Brain microvascular endothelial cell (primary cell): ENCODE measurements at regions not wholly inside any gene's neighbourhood (a gene's known extent, or its start where the extent isn't known, plus 50 kb on each side); places are given as distances from the start of the nearest gene placed in this dataset.

Experiments
- DNase-seq: peaks from one replicate; pipeline ENCODE4 v3.0.0-alpha.2; 2020
- H3K27ac ChIP-seq: fragments of 250-450 bp; sonication (Bioruptor Pico); 2 replicates; pipeline ENCODE4 v1.5.1; 2020; ENCODE audit warnings: mild to moderate bottlenecking, moderate library complexity
- H3K27me3 ChIP-seq: fragments of 250-450 bp; sonication (Bioruptor Pico); replicated peaks from 2 replicates; pipeline ENCODE4 v1.5.1; 2020; ENCODE audit warnings: mild to moderate bottlenecking
- H3K36me3 ChIP-seq: fragments of 250-450 bp; sonication (Bioruptor Pico); replicated peaks from 2 replicates; pipeline ENCODE4 v1.5.1; 2020; ENCODE audit warnings: mild to moderate bottlenecking
- H3K4me3 ChIP-seq: 2 replicates; pipeline ENCODE4 v1.5.1; 2011; ENCODE audit warnings: low read depth, mild to moderate bottlenecking, control low read depth, low read length, moderate library complexity
- in situ Hi-C: cut with HindIII; loops from 2 replicates; pipeline ENCODE4 v1.10.0; 2017; ENCODE audit warnings: low sequenced_read_pairs, low pct_ligation_motif_present
- TF ChIP-seq, protein P1 (sequence below): IDR thresholded peaks from 2 replicates; pipeline ENCODE4 v1.5.1; 2011; ENCODE audit warnings: low read depth, mild to moderate bottlenecking, moderate library complexity, low read length, control low read depth, inconsistent platforms; ENCODE audit errors: missing control alignments

DNA sequence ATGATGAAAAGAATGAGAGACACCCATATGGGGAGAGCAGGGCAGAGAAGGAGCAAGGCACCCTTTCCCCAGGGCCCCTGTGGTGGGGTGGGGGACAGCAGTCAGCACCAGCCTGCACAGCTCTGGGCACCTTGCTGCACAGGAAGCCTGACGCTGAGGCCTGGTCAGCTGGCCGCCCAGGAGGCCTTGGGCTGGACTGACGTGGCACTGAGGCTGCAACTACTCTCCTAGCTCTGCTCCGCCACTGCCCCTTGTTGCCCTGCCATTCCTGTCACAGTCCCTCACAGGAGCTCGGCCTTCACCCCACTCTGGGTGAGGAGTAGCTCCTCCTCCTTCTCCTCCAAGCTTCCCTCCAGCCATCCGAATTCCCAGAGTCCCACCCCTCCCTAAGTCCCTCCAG, 99.7 kb downstream of the CPN2 start:
- Histone ChIP-seq H3K27me3 (peaks cover 72% of the 10 kb centered on the region), H3K27ac (no peak overlapping the region), H3K4me3 (no peak overlapping the region), H3K36me3 (no peaks in the 10 kb centered on the region)
- in situ Hi-C loops = no loop called here
- DNase-seq = no peak
- TF ChIP-seq, protein P1, sequence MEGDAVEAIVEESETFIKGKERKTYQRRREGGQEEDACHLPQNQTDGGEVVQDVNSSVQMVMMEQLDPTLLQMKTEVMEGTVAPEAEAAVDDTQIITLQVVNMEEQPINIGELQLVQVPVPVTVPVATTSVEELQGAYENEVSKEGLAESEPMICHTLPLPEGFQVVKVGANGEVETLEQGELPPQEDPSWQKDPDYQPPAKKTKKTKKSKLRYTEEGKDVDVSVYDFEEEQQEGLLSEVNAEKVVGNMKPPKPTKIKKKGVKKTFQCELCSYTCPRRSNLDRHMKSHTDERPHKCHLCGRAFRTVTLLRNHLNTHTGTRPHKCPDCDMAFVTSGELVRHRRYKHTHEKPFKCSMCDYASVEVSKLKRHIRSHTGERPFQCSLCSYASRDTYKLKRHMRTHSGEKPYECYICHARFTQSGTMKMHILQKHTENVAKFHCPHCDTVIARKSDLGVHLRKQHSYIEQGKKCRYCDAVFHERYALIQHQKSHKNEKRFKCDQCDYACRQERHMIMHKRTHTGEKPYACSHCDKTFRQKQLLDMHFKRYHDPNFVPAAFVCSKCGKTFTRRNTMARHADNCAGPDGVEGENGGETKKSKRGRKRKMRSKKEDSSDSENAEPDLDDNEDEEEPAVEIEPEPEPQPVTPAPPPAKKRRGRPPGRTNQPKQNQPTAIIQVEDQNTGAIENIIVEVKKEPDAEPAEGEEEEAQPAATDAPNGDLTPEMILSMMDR = no peak

DNA sequence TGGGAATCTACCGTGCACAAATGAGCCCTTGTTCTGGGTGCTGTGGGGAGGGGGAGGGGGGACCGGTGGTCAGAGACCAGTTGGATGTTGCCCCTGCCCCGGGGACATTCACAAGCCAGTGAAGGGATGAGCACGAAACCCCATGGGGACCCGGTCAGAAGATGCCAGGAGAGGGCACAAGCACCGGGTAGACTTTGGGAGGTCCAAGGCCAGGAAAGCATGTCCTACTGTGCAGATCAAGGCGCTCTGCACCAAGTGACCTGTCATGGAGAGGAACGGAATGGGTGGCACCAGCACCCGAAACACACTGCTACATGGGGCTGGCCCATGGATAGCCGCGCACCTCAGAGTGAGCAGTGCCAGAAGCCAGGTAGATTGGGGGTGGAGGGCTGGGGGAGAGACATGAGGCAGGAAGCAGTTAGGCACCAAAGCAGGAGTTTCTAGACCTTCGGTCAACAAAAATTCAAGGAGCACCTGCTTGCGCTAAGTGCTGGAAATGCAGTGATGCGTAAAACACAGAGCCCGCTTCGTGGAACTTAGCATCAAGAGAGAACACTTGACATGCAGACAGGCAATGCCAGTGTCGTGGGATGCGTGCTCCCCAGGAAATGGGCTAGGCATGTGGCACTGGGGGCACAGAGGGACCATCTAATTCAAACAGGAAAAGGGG, 99.1 kb downstream of the CPN2 start:
- DNase-seq = no peak
- no peak overlapping the region for H3K27ac ChIP-seq
- TF ChIP-seq, protein P1 = no peak
- in situ Hi-C loops = no loop called here
- H3K27me3 ChIP-seq = peaks cover 71% of the 10 kb centered on the region
- H3K36me3 ChIP-seq = no peaks in the 10 kb centered on the region
- H3K4me3 ChIP-seq = no peak overlapping the region

DNA sequence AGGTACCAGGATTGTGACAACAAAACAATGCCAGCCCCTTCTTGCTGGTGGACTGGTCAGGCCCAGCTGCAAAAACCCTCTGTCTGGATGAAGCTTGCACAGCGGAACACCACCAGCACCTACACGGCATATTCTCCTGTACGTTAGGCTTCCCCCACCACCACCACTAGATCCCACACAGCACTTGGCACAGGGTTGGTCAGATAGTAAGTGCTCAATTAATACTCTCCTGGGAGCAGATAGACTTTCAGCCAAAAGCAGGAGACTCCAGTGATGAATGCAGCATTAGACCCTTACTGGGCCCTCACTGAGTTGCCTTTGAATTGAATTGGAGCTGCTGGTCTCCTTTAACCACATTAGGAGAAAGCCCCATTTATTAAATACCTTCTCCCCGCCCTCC, 97.9 kb downstream of the CPN2 start:
- H3K4me3 ChIP-seq = no peak overlapping the region
- in situ Hi-C loops = no loop called here
- TF ChIP-seq, protein P1 = no peak
- DNase-seq = no peak
- peaks cover 65% of the 10 kb centered on the region for H3K27me3 ChIP-seq
- H3K27ac ChIP-seq = no peak overlapping the region
- no peaks in the 10 kb centered on the region for H3K36me3 ChIP-seq

DNA sequence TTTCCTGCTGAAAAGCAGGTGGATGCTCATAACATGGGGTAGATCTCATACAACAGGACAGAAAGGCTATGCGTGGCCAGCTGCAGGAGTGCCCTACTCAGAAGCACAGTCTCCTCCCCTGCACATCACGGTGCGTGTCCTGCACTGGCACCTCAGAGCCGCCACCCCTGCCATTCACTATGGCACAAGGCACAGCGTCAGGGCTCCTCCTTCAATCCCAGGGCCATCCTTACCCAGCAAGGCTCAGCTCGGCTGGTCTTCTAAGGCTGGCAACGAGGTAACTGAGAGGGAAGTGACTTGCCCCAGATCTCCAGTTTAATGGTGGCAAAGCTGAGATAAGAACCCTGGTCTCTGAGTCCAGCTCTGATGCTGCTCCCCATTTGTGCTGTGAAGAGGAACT, 97.1 kb downstream of the CPN2 start:
- in situ Hi-C loops = no loop called here
- Histone ChIP-seq H3K27me3 (peaks cover 58% of the 10 kb centered on the region), H3K36me3 (no peaks in the 10 kb centered on the region), H3K27ac (no peak overlapping the region), H3K4me3 (no peak overlapping the region)
- DNase-seq = no peak
- TF ChIP-seq, protein P1 = no peak

DNA sequence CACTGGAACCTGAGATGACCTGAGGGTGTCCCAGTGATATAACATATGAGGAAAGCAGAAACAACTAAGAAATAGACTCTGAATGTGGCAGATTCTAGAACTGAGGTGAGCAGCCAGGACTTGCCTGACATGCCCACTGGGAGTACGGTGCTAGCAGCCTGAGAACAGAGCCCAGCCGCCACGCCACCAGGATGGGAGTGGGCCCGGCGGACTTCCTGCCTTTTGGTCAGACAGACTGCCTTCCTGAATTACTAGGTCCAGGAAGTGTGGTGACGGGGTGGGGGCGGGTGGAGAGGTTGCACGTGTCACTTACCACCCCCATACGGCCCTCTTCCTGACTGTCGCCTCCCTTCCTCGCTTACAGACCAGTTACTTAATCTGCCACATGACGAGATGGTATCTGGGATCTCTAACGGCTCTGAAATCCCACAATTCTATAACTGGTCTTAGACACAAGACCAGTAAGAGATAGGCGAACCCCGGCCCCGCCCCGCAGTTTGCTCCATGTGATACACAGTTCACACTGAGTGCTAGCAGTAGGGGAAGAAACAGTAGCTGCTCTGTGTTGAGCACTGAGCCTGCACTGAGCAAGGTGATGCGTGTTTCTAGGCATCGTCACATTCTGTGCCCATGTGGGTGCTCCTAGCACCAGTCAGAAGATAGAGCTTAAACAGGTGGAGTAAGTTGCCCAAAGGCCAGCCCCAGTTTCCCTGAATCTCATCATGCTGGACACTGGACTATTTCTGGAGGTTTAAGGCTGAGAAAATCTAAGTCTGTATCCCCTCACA, 95.7 kb downstream of the CPN2 start:
- Histone ChIP-seq H3K4me3 (no peak overlapping the region), H3K27ac (no peak overlapping the region), H3K36me3 (no peaks in the 10 kb centered on the region), H3K27me3 (peaks cover 45% of the 10 kb centered on the region)
- TF ChIP-seq, protein P1 = no peak
- in situ Hi-C loops = no loop called here
- no peak for DNase-seq
